CD14-positive monocyte (primary cell): ENCODE measurements at regions not wholly inside any gene's neighbourhood (a gene's known extent, or its start where the extent isn't known, plus 50 kb on each side); places are given as distances from the start of the nearest gene placed in this dataset.
A peak's percentile ranks its signal among the peaks of the same experiment; 100 is the strongest.

ENCODE experiments used
- DNase-seq, 3 donors: peaks; one replicate each; pipeline ENCODE4 v3.0.0-alpha.2; 2011 to 2022
- H2AFZ ChIP-seq: 2 replicates; pipeline ENCODE4 v1.6.0; 2012; ENCODE audit warnings: mild to moderate bottlenecking, low read depth, low read length, inconsistent platforms; ENCODE audit not compliant: insufficient read depth, poor library complexity, severe bottlenecking
- H3K27ac ChIP-seq, 2 donors: 1 replicate in 1 of 2; 2 replicates in 1 of 2; pipeline ENCODE4 v1.5.1; 2012 to 2013; ENCODE audit warnings: low read length in 2 of 2, control low read depth in 1 of 2, inconsistent platforms in 1 of 2, low read depth in 1 of 2, mild to moderate bottlenecking in 1 of 2
- H3K27me3 ChIP-seq, 2 donors: one replicate each; pipeline versions ENCODE4 v1.6.0 to v1.6.1; 2011 to 2013; ENCODE audit warnings: low read length in 2 of 2; ENCODE audit not compliant: control insufficient read depth in 2 of 2, insufficient read depth in 2 of 2
- H3K36me3 ChIP-seq, 2 donors: replicated peaks in 1 of 2; 1 replicate in 1 of 2; 2 replicates in 1 of 2; pipeline versions ENCODE4 v1.5.1 to v1.6.1; 2012 to 2013; ENCODE audit warnings: low read length in 2 of 2, control low read depth in 1 of 2, inconsistent platforms in 1 of 2, mild to moderate bottlenecking in 1 of 2; ENCODE audit not compliant: insufficient read depth in 2 of 2, control insufficient read depth in 1 of 2
- H3K4me1 ChIP-seq, 2 donors: 1 replicate in 1 of 2; 2 replicates in 1 of 2; pipeline versions ENCODE4 v1.5.1 to v1.6.1; 2012 to 2013; ENCODE audit warnings: low read length in 2 of 2, control low read depth in 1 of 2, inconsistent platforms in 1 of 2, mild to moderate bottlenecking in 1 of 2, moderate library complexity in 1 of 2; ENCODE audit not compliant: insufficient read depth in 2 of 2, control insufficient read depth in 1 of 2
- H3K4me2 ChIP-seq: replicated peaks from 2 replicates; pipeline ENCODE3; 2012; ENCODE audit warnings: low read length, moderate library complexity, mild to moderate bottlenecking; ENCODE audit not compliant: poor library complexity, severe bottlenecking; ENCODE audit errors: extremely low read depth
- H3K4me3 ChIP-seq, 3 experiments: fragments of 200-600 bp in 1 of 3; sonication (generic) in 1 of 3; replicated peaks in 1 of 3; 1 replicate in 2 of 3; 2 replicates in 1 of 3; pipeline ENCODE4 v1.5.1; 2011 to 2013; ENCODE audit warnings: low read length in 3 of 3, mild to moderate bottlenecking in 3 of 3, control low read depth in 2 of 3, low read depth in 2 of 3, inconsistent platforms in 1 of 3, moderate library complexity in 1 of 3
- H3K79me2 ChIP-seq: 2 replicates; pipeline ENCODE4 v1.6.0; 2012; ENCODE audit warnings: mild to moderate bottlenecking, control low read depth, inconsistent platforms, low read length, moderate library complexity; ENCODE audit not compliant: insufficient read depth
- H3K9ac ChIP-seq: 2 replicates; pipeline ENCODE4 v1.6.0; 2017; ENCODE audit warnings: low read length, mild to moderate bottlenecking; ENCODE audit not compliant: insufficient read depth, poor library complexity, severe bottlenecking
- H3K9me3 ChIP-seq, 2 donors: replicated peaks in 1 of 2; 1 replicate in 1 of 2; 2 replicates in 1 of 2; pipeline versions ENCODE4 v1.5.1 to v1.6.1; 2012 to 2013; ENCODE audit warnings: low read length in 2 of 2, control low read depth in 1 of 2; ENCODE audit not compliant: control insufficient read depth in 1 of 2, insufficient read depth in 1 of 2
- H4K20me1 ChIP-seq: 2 replicates; pipeline ENCODE4 v1.6.0; 2012; ENCODE audit warnings: mild to moderate bottlenecking, low read length, control low read depth, moderate library complexity; ENCODE audit not compliant: insufficient read depth
- H3K27ac Mint-ChIP-seq, 7 donors: one replicate each; pipeline ENCODE4 v1.8.0; 2020; ENCODE audit warnings: mild to moderate bottlenecking in 7 of 7, mixed read lengths in 7 of 7, moderate library complexity in 6 of 7, inconsistent platforms in 2 of 7
- H3K27me3 Mint-ChIP-seq, 3 donors: one replicate each; pipeline ENCODE4 v1.8.0; 2021 to 2022; ENCODE audit warnings: low read depth in 3 of 3, mild to moderate bottlenecking in 3 of 3, mixed read lengths in 3 of 3, moderate library complexity in 3 of 3, inconsistent platforms in 1 of 3
- H3K36me3 Mint-ChIP-seq, 2 donors: one replicate each; pipeline ENCODE4 v1.8.0; 2020; ENCODE audit warnings: mixed read lengths in 2 of 2, inconsistent platforms in 1 of 2, mild to moderate bottlenecking in 1 of 2
- H3K4me1 Mint-ChIP-seq: one replicate; pipeline ENCODE4 v1.8.0; 2020; ENCODE audit warnings: mild to moderate bottlenecking, mixed read lengths
- H3K4me3 Mint-ChIP-seq, 2 donors: one replicate each; pipeline ENCODE4 v1.8.0; 2020; ENCODE audit warnings: mild to moderate bottlenecking in 2 of 2, mixed read lengths in 2 of 2, moderate library complexity in 1 of 2
- H3K9me3 Mint-ChIP-seq, 7 donors: one replicate each; pipeline ENCODE4 v1.8.0; 2020 to 2022; ENCODE audit warnings: mixed read lengths in 7 of 7, mild to moderate bottlenecking in 6 of 7, moderate library complexity in 6 of 7, inconsistent platforms in 2 of 7
- WGBS: methylation state at CpG from one replicate; pipeline ENCODE4 v1.1.5; 2013; ENCODE audit warnings: missing lambda C conversion rate; ENCODE audit not compliant: insufficient coverage; 5-methylcytosine and 5-hydroxymethylcytosine counted together
- intact Hi-C, 2 donors: fragments of 100-400 bp; cut with micrococcal nuclease; formaldehyde crosslinking; loops; one replicate each; pipeline versions ENCODE4 v1.15.0 to v1.15.1; 2023
- TF ChIP-seq, protein P1 (sequence below): fragments of 200-600 bp; IDR thresholded peaks from one replicate; pipeline ENCODE4 v1.8.0; 2022; ENCODE audit warnings: antibody characterized with exemption, mild to moderate bottlenecking

GRCh38 chr11:25737071-25737675 lies 594.8 kb upstream of the ANO3 start:
- Histone ChIP-seq H4K20me1 (no peaks in the 10 kb centered on the region), H3K4me3 (no peak overlapping the region), H3K9ac (no peak overlapping the region), H3K27me3 (no peaks in the 10 kb centered on the region), H3K4me2 (no peak overlapping the region), H3K36me3 (no peaks in the 10 kb centered on the region), H2AFZ (no peak overlapping the region), H3K4me1 (no peaks in the 10 kb centered on the region), H3K27ac (no peak overlapping the region), H3K9me3 (no peaks in the 10 kb centered on the region), H3K79me2 (no peaks in the 10 kb centered on the region)
- TF ChIP-seq, protein P1, sequence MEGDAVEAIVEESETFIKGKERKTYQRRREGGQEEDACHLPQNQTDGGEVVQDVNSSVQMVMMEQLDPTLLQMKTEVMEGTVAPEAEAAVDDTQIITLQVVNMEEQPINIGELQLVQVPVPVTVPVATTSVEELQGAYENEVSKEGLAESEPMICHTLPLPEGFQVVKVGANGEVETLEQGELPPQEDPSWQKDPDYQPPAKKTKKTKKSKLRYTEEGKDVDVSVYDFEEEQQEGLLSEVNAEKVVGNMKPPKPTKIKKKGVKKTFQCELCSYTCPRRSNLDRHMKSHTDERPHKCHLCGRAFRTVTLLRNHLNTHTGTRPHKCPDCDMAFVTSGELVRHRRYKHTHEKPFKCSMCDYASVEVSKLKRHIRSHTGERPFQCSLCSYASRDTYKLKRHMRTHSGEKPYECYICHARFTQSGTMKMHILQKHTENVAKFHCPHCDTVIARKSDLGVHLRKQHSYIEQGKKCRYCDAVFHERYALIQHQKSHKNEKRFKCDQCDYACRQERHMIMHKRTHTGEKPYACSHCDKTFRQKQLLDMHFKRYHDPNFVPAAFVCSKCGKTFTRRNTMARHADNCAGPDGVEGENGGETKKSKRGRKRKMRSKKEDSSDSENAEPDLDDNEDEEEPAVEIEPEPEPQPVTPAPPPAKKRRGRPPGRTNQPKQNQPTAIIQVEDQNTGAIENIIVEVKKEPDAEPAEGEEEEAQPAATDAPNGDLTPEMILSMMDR: no peak
- H3K27me3 Mint-ChIP-seq: no peaks in the 10 kb centered on the region
- H3K4me3 Mint-ChIP-seq: no peak overlapping the region
- peak overlapping the region in 1 of 7 donors; percentile 33 for H3K27ac Mint-ChIP-seq
- intact Hi-C loops: no loop called here
- no peak for DNase-seq
- H3K4me1 Mint-ChIP-seq: no peaks in the 10 kb centered on the region
- 96% methylated on average over 2 of the region's 3 CpGs for WGBS
- no peaks in the 10 kb centered on the region for H3K36me3 Mint-ChIP-seq
- no peaks in the 10 kb centered on the region for H3K9me3 Mint-ChIP-seq

DNA sequence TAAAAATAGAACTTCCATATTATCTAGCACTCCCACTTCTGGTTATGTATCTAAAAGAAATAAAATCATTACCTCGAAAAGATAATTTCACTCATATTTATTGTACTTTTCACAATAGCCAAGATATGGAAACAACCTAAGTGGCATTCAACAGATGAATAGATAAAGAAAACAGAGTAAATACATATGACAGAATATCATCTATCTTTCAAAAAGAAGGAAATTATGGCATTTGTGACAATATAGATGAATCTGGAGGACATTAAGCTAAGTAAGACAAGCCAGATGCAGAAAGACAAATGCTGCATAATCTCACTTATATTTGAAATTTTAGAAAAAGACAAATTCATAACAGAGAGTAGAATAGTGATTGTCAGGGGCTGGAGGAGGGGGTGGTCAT lies 590.0 kb upstream of the ANO3 start:
- no CpG with 5 or more reads among the region's 1 CpG for WGBS
- no peak overlapping the region for H3K4me2 ChIP-seq

More for the DNA sequence above, 590.0 kb upstream of the ANO3 start:
- Histone ChIP-seq H3K9me3 (no peaks in the 10 kb centered on the region), H3K79me2 (no peaks in the 10 kb centered on the region), H3K4me3 (no peak overlapping the region), H2AFZ (no peak overlapping the region), H3K4me1 (no peaks in the 10 kb centered on the region), H3K27ac (no peak overlapping the region), H3K9ac (no peak overlapping the region), H3K36me3 (no peaks in the 10 kb centered on the region), H4K20me1 (no peaks in the 10 kb centered on the region), H3K27me3 (no peaks in the 10 kb centered on the region)
- Mint-ChIP-seq H3K27me3 (no peaks in the 10 kb centered on the region), H3K9me3 (no peaks in the 10 kb centered on the region), H3K4me3 (no peak overlapping the region), H3K36me3 (no peaks in the 10 kb centered on the region), H3K27ac (no peak overlapping the region), H3K4me1 (no peaks in the 10 kb centered on the region)
- TF ChIP-seq, protein P1: no peak
- intact Hi-C loops: no loop called here
- no peak for DNase-seq
